NCI-H748 treated with DMSO at 0.1 percent for 48 hours (cell line): ENCODE measurements at regions not wholly inside any gene's neighbourhood (a gene's known extent, or its start where the extent isn't known, plus 50 kb on each side); places are given as distances from the start of the nearest gene placed in this dataset.

Experiments
- DNase-seq: peaks from one replicate; lab custom pipeline; 2025; lab: John Stamatoyannopoulos, UW

DNA sequence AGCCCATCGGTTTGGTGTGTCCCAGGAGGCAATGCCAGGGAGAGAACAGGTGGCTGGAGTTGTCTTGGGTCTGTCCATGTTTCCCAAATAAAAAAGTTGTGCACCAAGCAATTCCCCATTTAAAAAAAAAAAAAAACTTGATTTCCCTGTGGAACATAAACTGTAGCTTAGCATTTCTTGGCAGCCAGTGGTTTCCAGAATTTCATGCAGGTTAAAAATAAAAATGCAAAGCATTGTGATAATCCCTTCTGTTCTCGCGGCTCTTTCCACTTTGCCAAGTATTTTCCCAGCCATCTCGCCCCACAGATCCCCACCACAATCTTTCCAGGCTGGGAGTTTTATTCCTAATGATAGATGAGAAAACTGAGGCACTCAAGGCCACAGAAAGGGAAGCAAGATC is 51.4 kb upstream of the MSX1 start:
- no peak for DNase-seq

DNA sequence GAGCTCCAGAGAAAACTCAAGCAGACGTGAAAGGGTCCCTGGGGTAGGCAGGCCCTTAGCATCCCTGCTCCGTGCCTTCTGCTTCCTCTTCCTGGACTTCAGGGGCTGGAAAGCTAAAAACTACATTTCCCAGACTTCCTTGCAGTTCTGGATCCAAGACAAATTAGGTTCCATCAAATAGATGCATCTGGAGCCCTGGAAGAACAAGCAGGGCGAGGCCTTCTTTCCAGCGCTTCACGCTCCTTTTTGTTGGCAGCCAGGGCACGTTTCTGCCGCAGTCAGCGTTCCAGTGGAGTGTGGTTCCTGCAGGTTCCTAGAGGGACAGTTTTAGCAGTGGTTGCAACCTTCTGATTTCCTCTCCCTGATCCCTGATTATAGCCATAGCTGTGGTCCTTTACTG is 53.6 kb upstream of the MSX1 start:
- no peak for DNase-seq

DNA sequence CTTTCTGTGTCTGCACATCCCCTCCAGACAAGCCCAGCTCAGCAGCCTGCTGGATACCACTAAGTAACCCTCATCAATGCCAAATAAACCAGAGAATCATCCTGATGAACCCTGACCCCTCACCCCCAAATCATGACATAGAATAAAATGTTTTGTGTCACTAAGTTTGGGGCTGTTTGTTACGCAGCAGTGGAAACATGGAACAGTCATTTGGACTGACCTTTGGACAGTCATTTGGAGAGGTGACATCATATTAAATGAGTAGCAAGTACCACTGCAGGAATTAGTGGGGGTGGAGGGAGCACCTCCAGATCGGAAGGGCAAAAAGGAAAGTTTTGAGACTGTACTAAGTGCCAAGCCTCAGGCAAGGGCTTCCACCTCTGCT is 55.6 kb upstream of the MSX1 start:
- no peak for DNase-seq

DNA sequence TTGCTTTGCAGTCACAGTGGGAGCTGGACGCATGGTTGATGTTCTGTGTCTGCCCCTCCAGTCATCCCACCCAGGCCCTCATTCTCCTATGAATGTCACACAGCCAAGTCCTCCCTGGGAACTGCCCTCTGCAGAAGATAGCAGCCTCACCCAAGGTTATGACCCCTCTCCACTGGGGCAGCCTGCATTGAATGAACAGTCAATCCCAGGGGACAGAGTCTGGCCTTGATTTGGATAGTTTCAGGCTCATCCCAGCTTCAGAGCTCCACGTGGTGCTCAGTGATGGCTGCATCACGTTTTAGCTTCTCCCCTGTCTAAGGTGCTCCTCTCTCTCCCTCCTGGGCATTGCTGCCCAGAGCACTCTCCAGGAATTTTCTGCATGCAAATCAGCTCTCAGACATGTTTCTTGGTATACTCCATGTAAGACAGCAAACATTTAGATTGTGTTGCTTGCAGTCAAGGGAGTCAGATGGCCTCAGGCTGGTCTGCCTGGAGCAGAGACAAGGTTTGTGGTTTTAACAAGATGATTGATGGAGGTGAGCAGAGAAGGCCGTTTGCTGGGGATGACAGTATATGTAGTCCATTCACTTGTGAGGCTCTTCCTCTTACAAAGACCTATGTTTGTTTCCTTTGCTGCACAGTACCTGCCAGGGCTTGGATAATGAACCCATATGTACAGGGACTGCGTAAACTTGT is 56.1 kb upstream of the MSX1 start:
- no peak for DNase-seq

DNA sequence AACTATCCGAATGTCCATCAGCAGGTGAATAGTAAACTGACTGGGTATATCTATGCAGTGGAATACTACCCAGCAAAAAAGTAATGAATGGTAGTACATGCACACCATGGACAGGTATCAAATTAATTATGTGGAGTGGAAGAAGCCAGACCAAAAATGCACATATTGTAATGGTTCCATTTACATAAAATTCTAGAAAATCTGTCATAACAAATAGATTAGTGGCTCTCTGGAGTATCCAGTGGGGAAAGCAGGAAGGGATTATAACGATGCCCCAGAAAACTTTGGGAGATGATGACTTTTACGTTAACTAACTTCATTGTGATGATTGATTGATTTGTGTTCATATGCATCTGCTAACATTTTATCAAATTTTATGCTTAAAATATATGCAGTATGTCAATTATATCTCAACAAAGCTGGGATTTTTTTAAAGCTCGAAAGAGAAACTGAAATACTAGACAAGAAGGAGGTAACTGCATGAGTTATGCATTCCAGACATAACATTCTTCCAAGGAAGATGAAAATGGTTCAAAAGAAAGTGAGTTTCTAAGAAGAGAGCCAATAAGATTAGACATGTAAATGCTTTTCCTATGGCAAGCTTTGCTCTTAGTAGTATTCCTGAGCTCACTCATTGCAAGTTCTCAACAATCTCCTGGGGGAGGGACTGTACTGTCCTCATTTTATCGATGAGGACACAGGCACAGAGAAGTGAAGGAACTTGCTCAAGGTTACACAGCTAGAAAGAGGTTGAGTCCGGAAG is 58.6 kb upstream of the MSX1 start:
- DNase-seq: no peak

DNA sequence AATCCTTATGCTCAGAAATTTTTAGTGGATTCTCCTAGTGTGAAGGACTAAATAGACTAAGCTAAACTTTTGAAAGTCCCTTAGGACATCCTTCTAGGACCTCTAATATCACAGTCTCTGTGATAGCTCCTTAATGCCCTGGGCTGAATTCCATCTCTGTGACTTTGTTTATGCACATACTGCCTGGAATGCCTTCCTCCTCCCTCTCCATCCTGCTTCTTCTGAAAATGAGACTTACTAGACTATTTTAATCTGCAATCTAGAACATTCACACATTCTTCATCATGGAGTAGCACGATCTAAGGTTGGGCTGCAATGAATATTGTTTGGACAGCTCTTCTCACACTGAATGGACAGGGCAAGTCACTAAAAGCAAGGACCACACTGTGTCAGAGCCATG is 65.0 kb upstream of the MSX1 start:
- DNase-seq: no peak

DNA sequence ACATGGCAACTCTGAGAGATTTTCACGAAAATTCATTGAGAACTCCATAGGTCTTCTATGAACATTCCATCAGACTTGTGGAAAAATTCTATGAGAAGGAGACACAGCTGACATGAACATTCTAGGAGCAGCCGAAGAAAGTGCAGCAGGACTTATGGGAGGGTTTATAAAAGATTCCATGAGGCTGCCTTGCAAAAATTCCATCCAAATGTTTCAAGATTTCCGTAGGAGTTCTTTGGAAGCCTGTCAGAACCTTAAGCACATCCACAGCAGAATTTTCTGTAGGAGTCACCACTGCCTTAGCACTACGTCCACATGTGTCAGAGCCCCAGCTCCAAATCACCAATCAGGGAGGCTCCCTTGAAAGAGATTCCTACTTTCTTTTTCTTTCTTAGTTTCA is 67.0 kb upstream of the MSX1 start:
- no peak for DNase-seq

DNA sequence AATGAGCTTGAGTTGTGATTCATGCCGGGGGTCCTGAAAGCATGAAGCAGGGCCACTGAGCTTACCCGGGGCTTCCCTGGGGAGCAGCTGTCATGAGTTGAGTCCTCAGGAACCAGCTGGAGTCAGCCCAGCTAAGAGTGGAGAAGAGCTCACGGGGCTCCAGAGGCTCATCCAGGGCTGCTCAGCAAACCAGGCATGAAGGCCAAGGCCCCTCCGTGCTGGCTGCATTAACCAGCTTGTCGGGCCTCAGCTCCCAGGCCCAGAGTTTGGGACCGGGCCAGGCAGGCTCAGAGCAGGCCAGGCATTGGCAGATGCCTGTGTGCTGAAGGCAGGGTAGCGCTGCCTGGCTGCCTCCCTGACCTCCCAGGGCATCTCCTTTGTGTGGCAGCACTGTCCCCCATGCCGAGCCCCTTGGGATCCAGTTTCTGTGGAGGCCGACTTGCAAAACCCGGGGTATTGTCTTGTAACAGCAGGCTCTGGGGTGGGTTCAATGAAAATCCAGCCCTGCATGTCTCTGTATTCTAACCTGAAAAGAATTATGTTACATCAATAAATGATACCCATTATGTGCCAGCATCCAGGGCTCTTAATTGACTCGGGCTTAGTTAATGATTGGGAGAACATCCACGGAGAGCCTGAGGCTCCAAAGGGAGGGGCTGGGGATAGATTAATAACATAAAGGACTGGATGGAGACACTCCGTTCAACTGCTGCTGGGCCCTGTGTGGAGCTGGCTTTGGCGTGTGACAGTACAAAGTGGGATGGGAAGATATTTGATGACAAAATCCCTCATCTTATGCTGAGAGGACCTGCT is 68.0 kb upstream of the MSX1 start:
- no peak for DNase-seq

DNA sequence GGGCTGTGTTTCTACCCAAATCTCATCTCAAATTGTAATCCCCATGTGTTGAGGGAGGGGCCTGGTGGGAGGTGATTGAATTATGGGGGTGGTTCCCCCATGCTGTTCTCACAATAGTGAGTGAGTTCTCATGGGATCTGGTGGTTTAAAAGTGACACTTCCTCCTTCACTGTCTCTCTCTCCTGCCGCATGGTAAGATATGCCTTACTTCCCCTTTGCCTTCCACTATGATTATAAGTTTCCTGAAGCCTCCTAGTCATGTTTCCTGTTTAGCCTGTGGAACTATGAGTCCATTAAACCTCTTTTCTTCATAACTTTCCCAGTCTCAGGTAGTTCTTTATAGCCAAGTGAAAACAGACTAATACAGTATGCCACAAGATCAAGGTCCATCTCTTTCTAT is 70.0 kb upstream of the MSX1 start:
- DNase-seq: no peak

DNA sequence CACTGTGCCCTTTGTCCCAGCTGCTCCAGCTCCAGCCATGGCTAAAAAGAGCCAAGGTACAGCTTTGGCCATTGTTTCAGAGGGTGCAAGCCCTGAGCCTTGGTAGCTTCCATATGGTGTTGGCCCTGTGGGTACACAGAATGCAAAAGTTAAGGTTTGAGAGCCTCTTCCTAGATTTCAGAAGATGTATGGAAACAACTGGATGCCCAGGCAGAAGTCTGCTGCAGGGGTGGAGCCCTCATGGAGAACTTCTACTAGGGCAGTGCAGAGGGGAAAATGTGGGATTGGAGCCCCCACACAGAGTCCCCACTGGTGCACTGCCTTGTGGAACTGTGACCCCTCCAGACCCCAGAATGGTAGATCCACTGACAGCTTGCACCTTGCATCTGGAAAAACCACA is 70.9 kb upstream of the MSX1 start:
- DNase-seq: no peak

DNA sequence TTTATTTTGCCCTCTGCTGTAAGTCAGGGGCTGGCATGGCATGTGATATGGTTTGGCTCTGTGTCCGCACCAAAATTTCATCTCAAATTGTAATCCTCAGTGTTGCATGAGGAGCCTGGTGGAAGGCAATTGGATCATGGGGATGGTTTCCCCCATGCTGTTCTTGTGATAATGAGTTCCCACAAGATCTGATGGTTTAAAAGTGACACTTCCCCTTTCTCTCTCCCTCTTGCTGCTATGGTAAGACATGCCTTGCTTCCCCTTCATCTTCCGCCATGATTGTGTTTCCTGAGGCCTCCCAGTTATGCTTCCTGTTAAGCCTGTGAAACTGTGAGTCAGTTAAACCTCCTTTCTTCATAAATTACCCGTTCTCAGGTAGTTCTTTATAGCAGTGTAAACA is 72.0 kb upstream of the MSX1 start:
- DNase-seq: no peak

DNA sequence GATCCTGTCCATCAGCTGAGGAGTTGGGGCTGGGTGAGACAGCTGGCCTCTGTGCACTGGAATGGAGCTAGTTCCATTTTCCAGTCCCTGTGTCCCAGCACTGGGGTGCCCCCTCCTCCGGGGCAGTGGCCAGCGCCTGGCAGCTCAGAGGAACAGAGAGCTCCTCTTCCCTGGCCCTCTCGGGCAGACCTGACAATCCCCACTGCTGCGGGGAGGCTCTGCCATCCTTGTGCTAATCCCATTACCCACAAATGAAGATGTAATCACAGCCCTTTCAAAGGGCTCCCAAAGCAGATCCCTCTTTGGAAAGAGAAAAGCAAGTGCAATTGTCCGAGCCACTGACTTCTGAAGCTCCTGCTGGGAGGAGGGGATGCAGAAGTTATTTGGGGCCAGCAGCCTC is 75.1 kb upstream of the MSX1 start:
- no peak for DNase-seq

DNA sequence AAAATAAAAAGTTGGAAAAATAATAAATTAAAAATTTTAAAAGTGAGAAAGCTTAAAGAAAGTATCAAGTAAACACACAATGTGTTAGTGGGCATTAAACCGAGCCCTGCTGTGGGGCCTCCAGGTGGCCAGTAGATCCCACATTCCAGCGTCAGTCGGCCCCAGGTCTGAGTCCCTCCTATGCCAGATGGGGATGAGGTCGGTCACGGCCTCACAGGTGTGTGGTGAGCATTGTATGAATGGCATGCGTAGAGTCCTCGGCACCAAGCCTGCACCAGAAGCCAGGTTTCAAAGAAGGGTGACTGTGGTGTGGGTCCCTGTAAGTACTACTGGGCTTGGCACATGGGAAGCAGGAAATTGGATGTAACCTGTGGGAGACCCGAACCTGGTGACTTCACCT is 75.6 kb upstream of the MSX1 start:
- DNase-seq: no peak

DNA sequence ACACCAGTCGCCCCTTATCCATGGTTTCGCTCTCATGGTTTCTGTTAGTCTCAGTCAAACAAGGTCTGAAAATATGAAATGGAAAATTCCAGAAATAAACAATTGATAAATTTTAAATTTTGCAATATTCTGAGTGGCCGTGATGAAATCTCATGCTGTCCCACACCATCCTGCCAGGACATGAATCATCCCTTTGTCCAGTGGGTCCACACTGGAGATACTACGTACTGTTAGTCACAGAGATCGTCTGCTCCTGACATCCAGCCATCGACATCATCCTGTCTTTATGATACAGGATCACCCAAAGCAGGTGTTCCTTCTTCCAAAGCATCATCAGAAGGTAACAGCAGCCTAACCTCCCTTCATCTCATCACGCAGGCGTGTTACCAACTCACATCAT is 76.5 kb upstream of the MSX1 start:
- DNase-seq: no peak

DNA sequence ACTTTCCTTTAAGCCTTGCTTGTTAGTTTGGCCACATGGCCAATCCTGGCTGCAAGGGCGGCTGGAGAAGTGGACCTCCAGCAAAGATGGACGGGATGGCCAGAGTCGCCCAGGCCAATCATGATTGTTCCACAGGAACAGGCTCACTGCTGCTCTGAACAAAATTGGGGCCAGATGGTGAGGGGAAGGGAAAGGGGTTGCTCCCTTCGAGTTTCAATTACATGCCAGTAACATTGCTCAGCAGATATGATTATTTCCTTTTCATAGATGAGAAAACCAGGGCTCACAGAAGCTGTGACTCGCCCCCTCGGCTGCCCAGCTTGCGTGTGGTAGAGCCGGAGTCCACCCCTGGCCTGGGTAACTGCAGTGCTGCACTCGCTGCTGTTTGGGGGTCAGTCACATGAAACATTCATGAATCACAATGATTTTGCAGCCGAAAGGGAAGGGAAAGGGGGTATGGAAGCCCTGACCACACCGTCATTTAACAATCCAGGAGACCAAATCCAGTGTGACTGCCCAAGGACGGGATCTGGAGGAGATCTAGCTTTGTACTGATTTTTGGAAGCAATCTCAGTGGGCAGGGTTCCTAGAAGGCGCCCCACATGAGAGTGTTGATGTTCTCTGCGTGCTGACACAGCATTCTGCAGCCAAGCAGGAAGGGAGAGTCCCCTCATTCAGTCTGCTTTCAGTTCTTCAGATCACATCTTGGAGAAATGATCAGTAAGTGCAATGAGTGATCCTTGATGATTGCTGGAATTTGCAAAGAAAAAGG is 77.3 kb upstream of the MSX1 start:
- no peak for DNase-seq

DNA sequence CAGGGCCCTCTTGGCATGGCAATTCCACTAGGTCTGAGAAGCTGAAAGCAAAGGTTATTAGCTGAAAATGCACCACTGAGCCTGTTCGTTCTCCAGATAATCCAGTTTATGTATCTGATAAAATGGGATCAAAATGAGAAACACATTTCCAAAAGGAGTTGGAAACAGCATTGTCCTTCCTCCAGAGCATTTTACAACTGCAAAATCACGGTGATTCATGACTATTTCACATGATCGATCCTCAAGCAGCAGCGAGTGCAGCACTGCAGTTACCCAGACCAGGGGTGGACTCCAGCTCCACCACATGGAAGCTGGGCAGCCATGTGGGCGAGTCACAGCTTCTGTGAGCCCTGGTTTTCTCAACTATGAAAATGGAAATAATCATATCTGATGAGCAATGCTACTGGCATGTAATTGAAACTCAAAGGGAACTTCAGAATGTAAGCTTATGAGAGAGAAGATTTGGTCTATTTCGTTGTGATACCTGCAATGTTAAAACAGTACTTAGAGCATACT is 78.7 kb upstream of the MSX1 start:
- DNase-seq: no peak

DNA sequence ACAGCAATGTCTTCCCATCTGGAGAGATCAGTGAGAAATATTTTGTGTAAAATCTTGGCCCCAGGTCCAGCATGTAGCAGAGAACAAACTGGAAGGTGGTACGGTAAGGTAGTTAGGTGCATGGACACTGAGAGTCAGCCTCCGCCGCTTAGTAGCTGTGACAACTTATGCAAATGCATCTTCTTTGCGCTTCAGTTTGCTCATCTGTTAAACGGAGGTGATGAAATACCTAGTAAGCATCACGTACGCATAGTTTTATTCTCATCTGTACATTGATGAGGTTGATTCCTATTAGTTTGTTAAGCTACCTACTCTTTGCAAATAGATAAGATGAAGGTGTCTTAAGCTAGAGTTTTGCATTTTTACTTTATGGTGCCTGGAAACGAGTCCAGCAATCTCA is 80.0 kb upstream of the MSX1 start:
- no peak for DNase-seq

DNA sequence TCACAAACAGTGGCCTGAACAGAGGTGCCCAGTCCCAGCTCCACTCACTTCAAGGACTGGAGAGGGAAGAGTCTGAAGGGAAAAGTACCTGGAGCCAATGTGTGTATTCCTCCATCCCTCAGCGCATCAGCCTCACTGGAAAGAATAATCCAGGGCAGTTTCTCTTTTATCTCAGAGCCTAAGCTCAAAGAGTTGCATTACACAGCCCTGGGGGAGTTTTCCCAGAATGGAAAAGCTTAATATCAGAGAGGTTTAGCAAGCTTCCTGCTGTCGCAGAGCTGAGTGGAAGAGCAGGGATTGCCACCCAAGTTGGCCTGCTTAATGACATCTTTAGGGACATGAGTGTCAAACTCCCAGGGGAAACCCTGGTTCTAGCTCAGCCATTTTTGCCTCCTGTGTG is 80.4 kb upstream of the MSX1 start:
- no peak for DNase-seq

DNA sequence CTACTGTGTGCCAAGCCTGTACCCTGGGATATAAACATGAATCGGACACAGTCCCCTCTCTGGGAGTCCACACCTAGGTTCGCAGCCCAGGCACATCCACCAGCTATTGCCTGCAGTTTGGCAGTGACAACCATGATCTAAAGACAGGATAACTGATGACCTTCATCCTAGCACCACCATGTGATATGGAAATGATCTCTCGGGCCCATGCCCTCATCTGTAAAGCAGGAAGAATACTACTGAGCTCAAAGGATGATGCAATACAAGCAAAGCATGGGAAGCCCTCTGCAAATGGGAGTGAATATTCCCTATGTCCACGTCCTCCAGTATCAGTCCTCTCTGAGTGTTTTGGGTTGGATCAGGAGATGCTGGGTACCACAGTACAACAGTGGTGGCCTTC is 80.9 kb upstream of the MSX1 start:
- DNase-seq: no peak

DNA sequence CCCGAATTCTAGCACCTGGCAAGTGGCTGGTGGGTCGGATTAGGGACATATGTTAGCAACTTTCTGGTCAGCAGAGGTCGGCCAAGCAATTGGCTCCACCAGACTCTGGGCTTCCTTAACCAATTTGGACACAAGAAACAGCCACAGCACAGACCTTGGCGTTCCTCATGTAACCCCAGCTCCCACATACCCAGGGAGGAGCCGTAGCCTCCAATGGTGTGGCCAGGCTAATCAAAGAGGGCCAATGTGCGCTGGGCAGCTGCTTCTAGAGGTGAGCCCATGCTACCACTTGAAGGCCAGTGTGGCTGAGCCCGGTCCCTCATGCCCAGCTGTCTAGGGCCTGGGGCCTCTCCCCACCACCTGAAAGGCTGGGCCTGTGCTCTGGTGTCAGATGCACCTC is 82.5 kb upstream of the MSX1 start:
- no peak for DNase-seq

DNA sequence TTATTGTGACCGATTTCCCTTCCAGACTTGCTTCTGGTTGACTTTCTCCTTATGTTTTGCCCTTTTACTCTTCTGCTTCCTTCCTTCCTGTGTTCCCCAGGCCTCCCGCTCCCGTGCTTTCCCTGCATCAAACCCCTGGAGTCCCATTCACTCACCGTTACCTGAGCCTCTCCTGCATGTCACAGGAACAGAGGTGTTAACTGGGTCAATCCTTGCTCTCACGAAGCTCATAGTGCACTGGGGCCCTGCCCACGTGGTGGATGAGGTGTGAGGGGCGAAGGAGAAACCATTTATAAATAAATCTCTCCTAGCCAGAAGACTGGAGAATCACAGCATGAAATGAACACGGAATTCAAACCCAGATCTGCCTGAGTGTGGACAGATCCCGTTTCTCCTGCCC is 83.1 kb upstream of the MSX1 start:
- no peak for DNase-seq

DNA sequence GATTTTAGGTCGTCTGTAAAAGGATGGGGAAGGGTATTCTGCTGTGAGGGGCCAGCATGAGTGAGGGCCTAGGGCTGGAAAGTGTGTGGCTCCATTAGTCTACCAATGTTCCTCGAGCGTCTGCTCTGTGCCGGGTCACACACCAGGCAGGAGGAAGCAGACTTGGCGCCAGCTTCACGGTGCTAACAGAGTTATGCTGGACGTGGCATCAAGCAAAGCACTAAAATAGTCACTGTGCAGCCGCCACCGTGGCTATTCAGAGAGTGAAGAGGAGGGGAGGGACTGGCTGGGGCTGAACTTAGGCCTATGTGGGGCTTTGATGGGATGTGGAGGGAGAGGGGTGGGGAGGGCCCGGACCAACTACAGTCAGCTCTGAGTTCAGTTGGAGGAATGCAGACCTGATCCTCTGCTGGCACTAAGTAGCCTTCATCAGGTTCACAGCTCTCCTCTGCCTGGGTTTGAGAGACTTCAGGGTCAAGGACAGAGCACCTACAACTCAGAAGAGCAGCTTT is 83.9 kb upstream of the MSX1 start:
- no peak for DNase-seq
